Mucosa of stomach (tissue), 1 donor: ENCODE measurements at regions not wholly inside any gene's neighbourhood (a gene's known extent, or its start where the extent isn't known, plus 50 kb on each side); places are given as distances from the start of the nearest gene placed in this dataset.

Experiments used
- H3K27me3 ChIP-seq: one replicate; pipeline ENCODE4 v1.7.0; 2013; ENCODE audit warnings: mild to moderate bottlenecking, low read length; ENCODE audit not compliant: control insufficient read depth, insufficient read depth
- H3K36me3 ChIP-seq: one replicate; pipeline ENCODE4 v1.7.0; 2013; ENCODE audit warnings: low read length; ENCODE audit not compliant: control insufficient read depth, insufficient read depth
- H3K4me1 ChIP-seq: one replicate; pipeline ENCODE4 v1.7.0; 2013; ENCODE audit warnings: mild to moderate bottlenecking, low read length; ENCODE audit not compliant: control insufficient read depth, insufficient read depth
- H3K4me3 ChIP-seq: one replicate; pipeline ENCODE4 v1.7.0; 2013; ENCODE audit warnings: low read length
- H3K9ac ChIP-seq: one replicate; pipeline ENCODE4 v1.7.0; 2013; ENCODE audit warnings: mild to moderate bottlenecking, low read length, moderate library complexity
- H3K9me3 ChIP-seq: one replicate; pipeline ENCODE4 v1.7.0; 2013; ENCODE audit warnings: mild to moderate bottlenecking, low read length, moderate library complexity; ENCODE audit not compliant: control insufficient read depth
- donor health status: Pancreatic carcinoma.

GRCh38 chr12:98058838-98059237 is 456.6 kb upstream of the TMPO start:
- no peak overlapping the region for H3K9ac ChIP-seq
- H3K36me3 ChIP-seq = no peaks in the 10 kb centered on the region
- H3K9me3 ChIP-seq = no peaks in the 10 kb centered on the region
- no peak overlapping the region for H3K4me3 ChIP-seq
- H3K27me3 ChIP-seq = no peaks in the 10 kb centered on the region
- H3K4me1 ChIP-seq = no peaks in the 10 kb centered on the region

- no peaks in the 10 kb centered on the region for H3K27me3 ChIP-seq
- no peaks in the 10 kb centered on the region for H3K36me3 ChIP-seq
- no peaks in the 10 kb centered on the region for H3K9me3 ChIP-seq
- H3K4me1 ChIP-seq = no peaks in the 10 kb centered on the region
- H3K9ac ChIP-seq = no peak overlapping the region
- no peak overlapping the region for H3K4me3 ChIP-seq
Measured at GRCh38 chr12:98059659-98060343, 455.6 kb upstream of the TMPO start.

GRCh38 chr12:98060411-98060810 is 455.0 kb upstream of the TMPO start:
- H3K27me3 ChIP-seq = no peaks in the 10 kb centered on the region
- H3K9me3 ChIP-seq = no peaks in the 10 kb centered on the region
- no peak overlapping the region for H3K4me3 ChIP-seq
- no peak overlapping the region for H3K9ac ChIP-seq
- H3K36me3 ChIP-seq = no peaks in the 10 kb centered on the region
- no peaks in the 10 kb centered on the region for H3K4me1 ChIP-seq

- no peaks in the 10 kb centered on the region for H3K9me3 ChIP-seq
- no peaks in the 10 kb centered on the region for H3K36me3 ChIP-seq
- no peak overlapping the region for H3K9ac ChIP-seq
- H3K4me1 ChIP-seq = no peaks in the 10 kb centered on the region
- H3K27me3 ChIP-seq = no peaks in the 10 kb centered on the region
- no peak overlapping the region for H3K4me3 ChIP-seq
Measured at GRCh38 chr12:98062464-98063245, 452.7 kb upstream of the TMPO start.

- Histone ChIP-seq H3K4me1 (no peaks in the 10 kb centered on the region), H3K36me3 (no peaks in the 10 kb centered on the region)
Measured at GRCh38 chr12:98064501-98064900, 450.9 kb upstream of the TMPO start.

GRCh38 chr12:98067795-98068194 is 447.6 kb upstream of the TMPO start:
- Histone ChIP-seq H3K27me3 (no peaks in the 10 kb centered on the region), H3K9me3 (no peaks in the 10 kb centered on the region), H3K4me3 (no peak overlapping the region), H3K9ac (no peak overlapping the region), H3K36me3 (no peaks in the 10 kb centered on the region), H3K4me1 (no peaks in the 10 kb centered on the region)

More at GRCh38 chr12:98064501-98064900, 450.9 kb upstream of the TMPO start:
- H3K9ac ChIP-seq = no peak overlapping the region
- H3K4me3 ChIP-seq = no peak overlapping the region
- no peaks in the 10 kb centered on the region for H3K27me3 ChIP-seq
- no peaks in the 10 kb centered on the region for H3K9me3 ChIP-seq

GRCh38 chr12:98073610-98074009 is 441.8 kb upstream of the TMPO start:
- Histone ChIP-seq H3K4me1 (no peaks in the 10 kb centered on the region), H3K9me3 (no peaks in the 10 kb centered on the region), H3K27me3 (no peaks in the 10 kb centered on the region), H3K9ac (no peak overlapping the region), H3K36me3 (no peaks in the 10 kb centered on the region), H3K4me3 (no peak overlapping the region)

GRCh38 chr12:98074286-98074685 is 441.1 kb upstream of the TMPO start:
- no peaks in the 10 kb centered on the region for H3K27me3 ChIP-seq
- no peaks in the 10 kb centered on the region for H3K9me3 ChIP-seq
- no peaks in the 10 kb centered on the region for H3K4me1 ChIP-seq
- no peak overlapping the region for H3K9ac ChIP-seq
- no peak overlapping the region for H3K4me3 ChIP-seq
- H3K36me3 ChIP-seq = no peaks in the 10 kb centered on the region

GRCh38 chr12:98084391-98084790 is 431.0 kb upstream of the TMPO start:
- Histone ChIP-seq H3K36me3 (no peaks in the 10 kb centered on the region), H3K27me3 (no peaks in the 10 kb centered on the region), H3K4me1 (no peaks in the 10 kb centered on the region), H3K4me3 (no peak overlapping the region), H3K9ac (no peak overlapping the region), H3K9me3 (no peaks in the 10 kb centered on the region)

GRCh38 chr12:98085046-98085755 is 430.2 kb upstream of the TMPO start:
- H3K9ac ChIP-seq = no peak overlapping the region
- no peaks in the 10 kb centered on the region for H3K9me3 ChIP-seq
- H3K4me3 ChIP-seq = no peak overlapping the region

GRCh38 chr12:98090731-98091130 is 424.7 kb upstream of the TMPO start:
- H3K36me3 ChIP-seq = no peaks in the 10 kb centered on the region

More at GRCh38 chr12:98085046-98085755, 430.2 kb upstream of the TMPO start:
- Histone ChIP-seq H3K4me1 (no peaks in the 10 kb centered on the region), H3K27me3 (no peaks in the 10 kb centered on the region), H3K36me3 (no peaks in the 10 kb centered on the region)

GRCh38 chr12:98096436-98096835 is 419.0 kb upstream of the TMPO start:
- no peaks in the 10 kb centered on the region for H3K27me3 ChIP-seq
- H3K9me3 ChIP-seq = no peaks in the 10 kb centered on the region
- no peak overlapping the region for H3K4me3 ChIP-seq
- no peaks in the 10 kb centered on the region for H3K36me3 ChIP-seq
- no peaks in the 10 kb centered on the region for H3K4me1 ChIP-seq
- H3K9ac ChIP-seq = no peak overlapping the region

More at GRCh38 chr12:98090731-98091130, 424.7 kb upstream of the TMPO start:
- Histone ChIP-seq H3K27me3 (no peaks in the 10 kb centered on the region), H3K9ac (no peak overlapping the region), H3K9me3 (no peaks in the 10 kb centered on the region), H3K4me3 (no peak overlapping the region), H3K4me1 (no peaks in the 10 kb centered on the region)
